Kidney epithelial cell (primary cell): ENCODE measurements at regions not wholly inside any gene's neighbourhood (a gene's known extent, or its start where the extent isn't known, plus 50 kb on each side); places are given as distances from the start of the nearest gene placed in this dataset.

ENCODE experiments used
- DNase-seq: peaks from one replicate; pipeline ENCODE4 v3.0.0-alpha.2; 2010; ENCODE audit warnings: low read depth
- H3K27me3 ChIP-seq: 2 replicates; pipeline ENCODE4 v1.6.0; 2011; ENCODE audit warnings: low read length; ENCODE audit not compliant: control insufficient read depth, insufficient read depth
- H3K36me3 ChIP-seq: 2 replicates; pipeline ENCODE4 v1.5.1; 2011; ENCODE audit warnings: low read length; ENCODE audit not compliant: control insufficient read depth, insufficient read depth
- H3K4me3 ChIP-seq: 2 replicates; pipeline ENCODE4 v1.5.1; 2011; ENCODE audit warnings: low read depth, mild to moderate bottlenecking, control low read depth, low read length
- CTCF ChIP-seq: IDR thresholded peaks from 2 replicates; pipeline ENCODE4 v1.5.1; 2011; ENCODE audit warnings: mild to moderate bottlenecking, moderate library complexity, low read length, control low read depth, inconsistent platforms; ENCODE audit not compliant: insufficient read depth, poor library complexity, severe bottlenecking

- no peaks in the 10 kb centered on the region for H3K36me3 ChIP-seq
- no peaks in the 10 kb centered on the region for H3K27me3 ChIP-seq
- DNase-seq = no peak
- TF ChIP-seq CTCF = no peak
- H3K4me3 ChIP-seq = no peak overlapping the region
Observed at GRCh38 chr5:75992753-75993152, 90.4 kb upstream of the SV2C start.

- no peaks in the 10 kb centered on the region for H3K27me3 ChIP-seq
- no peak for DNase-seq
- no peaks in the 10 kb centered on the region for H3K36me3 ChIP-seq
- H3K4me3 ChIP-seq = no peak overlapping the region
- no peak for TF ChIP-seq CTCF
Observed at GRCh38 chr5:75985077-75985476, 98.1 kb upstream of the SV2C start.

- no peak overlapping the region for H3K4me3 ChIP-seq
- H3K36me3 ChIP-seq = no peaks in the 10 kb centered on the region
- no peak for TF ChIP-seq CTCF
- no peak for DNase-seq
- peaks cover 2% of the 10 kb centered on the region for H3K27me3 ChIP-seq
Observed at GRCh38 chr5:75975496-75975895, 107.7 kb upstream of the SV2C start.

- Histone ChIP-seq H3K27me3 (no peaks in the 10 kb centered on the region), H3K36me3 (no peaks in the 10 kb centered on the region), H3K4me3 (no peak overlapping the region)
- TF ChIP-seq CTCF = no peak
- no peak for DNase-seq
Observed at GRCh38 chr5:75965292-75965691, 117.9 kb upstream of the SV2C start.

GRCh38 chr5:75964008-75964407, 119.2 kb upstream of the SV2C start:
- no peaks in the 10 kb centered on the region for H3K27me3 ChIP-seq
- H3K4me3 ChIP-seq = no peak overlapping the region
- no peak for DNase-seq
- no peak for TF ChIP-seq CTCF
- no peaks in the 10 kb centered on the region for H3K36me3 ChIP-seq

GRCh38 chr5:75963554-75963953, 119.6 kb upstream of the SV2C start:
- TF ChIP-seq CTCF = no peak
- Histone ChIP-seq H3K36me3 (no peaks in the 10 kb centered on the region), H3K4me3 (no peak overlapping the region), H3K27me3 (no peaks in the 10 kb centered on the region)
- DNase-seq = no peak
